Loucy (cell line): ENCODE measurements at regions not wholly inside any gene's neighbourhood (a gene's known extent, or its start where the extent isn't known, plus 50 kb on each side); places are given as distances from the start of the nearest gene placed in this dataset.

Experiments used
- CTCF ChIP-seq: fragments of 200-600 bp; sonication (generic); conservative IDR thresholded peaks from 2 replicates; pipeline ENCODE4 v1.5.1; 2014; ENCODE audit warnings: mild to moderate bottlenecking, antibody characterized with exemption, low read length
- EZH2phosphoT487 ChIP-seq: fragments of 200-600 bp; IDR thresholded peaks from 2 replicates; pipeline ENCODE4 v1.6.1; 2018; ENCODE audit warnings: antibody characterized with exemption, mild to moderate bottlenecking, moderate library complexity, borderline replicate concordance

DNA sequence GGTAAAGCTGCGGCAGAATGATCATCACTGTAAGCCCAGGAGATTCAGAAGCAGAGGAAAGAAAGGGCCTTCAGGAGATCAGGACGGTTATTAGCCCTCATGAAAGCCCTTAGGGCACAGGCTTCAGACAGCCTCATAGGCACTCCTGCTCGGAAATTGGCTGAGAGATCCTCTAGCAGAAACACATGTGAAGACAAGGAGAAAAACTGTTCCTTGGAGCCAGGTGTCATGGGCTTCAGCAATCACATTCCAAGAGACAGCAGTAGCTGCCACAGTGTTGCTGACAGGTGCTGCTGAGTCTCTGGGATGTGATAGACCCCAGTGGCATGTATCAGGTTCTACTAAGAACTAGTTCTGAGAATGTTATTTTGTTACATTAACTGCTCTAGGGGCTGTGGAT is 88.8 kb upstream of the DYRK2 start:
- TF ChIP-seq CTCF (no peak), EZH2phosphoT487 (no peak)
